NB4 (cell line): ENCODE measurements at regions not wholly inside any gene's neighbourhood (a gene's known extent, or its start where the extent isn't known, plus 50 kb on each side); places are given as distances from the start of the nearest gene placed in this dataset.

ENCODE experiments used
- MYC ChIP-seq: IDR thresholded peaks from 2 replicates; pipeline ENCODE4 v1.6.1; 2011; ENCODE audit warnings: low read depth, low read length
- POLR2A ChIP-seq: IDR thresholded peaks from 2 replicates; pipeline ENCODE4 v1.6.1; 2011; ENCODE audit warnings: mild to moderate bottlenecking; ENCODE audit not compliant: insufficient read length; ENCODE audit errors: extremely low read depth
- TF ChIP-seq, protein P1 (sequence below): IDR thresholded peaks from one replicate; pipeline ENCODE4 v1.5.1; 2012; ENCODE audit warnings: low read depth, low read length
- TF ChIP-seq, protein P2 (sequence below): IDR thresholded peaks from 2 replicates; pipeline ENCODE4 v1.6.1; 2011; ENCODE audit warnings: low read depth, low read length

DNA sequence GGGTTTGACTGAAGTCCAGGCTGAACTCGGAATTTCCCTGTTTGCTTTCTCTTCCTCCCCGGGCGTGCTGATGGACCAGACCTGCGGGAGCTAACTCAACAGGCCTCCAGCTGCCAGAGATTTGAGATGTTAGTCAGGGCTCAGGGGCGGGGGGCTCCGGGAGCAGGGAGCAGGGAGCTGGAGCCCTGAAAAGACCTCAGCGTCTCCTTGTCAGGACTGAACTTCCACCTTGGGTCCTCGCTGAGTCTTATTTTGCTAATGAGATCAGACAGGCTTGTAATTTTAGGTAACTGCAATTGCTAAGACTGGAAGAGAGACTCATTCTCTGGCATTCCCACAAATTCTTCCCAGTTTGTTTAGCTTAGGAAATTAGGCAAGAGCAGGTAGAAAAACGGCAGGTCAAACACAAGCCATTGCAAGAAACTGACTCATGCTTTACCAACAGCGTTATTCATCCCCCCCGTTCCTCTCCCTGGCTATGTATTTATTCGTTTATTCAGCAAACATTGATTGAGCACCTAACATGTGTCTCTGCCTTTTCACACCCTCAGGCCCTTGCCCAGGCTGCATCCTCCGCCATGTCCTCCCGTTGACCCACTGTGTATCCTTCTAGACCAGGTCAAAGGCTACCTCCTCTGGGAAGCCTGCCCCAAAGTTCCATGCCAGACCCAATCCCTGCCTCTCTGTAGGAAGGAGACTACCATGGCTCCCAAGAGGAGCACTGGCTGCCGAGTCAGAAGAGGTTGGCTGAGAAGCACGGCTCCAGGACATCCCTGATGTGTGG, 80.4 kb upstream of the DIO3 start:
- TF ChIP-seq, protein P1, sequence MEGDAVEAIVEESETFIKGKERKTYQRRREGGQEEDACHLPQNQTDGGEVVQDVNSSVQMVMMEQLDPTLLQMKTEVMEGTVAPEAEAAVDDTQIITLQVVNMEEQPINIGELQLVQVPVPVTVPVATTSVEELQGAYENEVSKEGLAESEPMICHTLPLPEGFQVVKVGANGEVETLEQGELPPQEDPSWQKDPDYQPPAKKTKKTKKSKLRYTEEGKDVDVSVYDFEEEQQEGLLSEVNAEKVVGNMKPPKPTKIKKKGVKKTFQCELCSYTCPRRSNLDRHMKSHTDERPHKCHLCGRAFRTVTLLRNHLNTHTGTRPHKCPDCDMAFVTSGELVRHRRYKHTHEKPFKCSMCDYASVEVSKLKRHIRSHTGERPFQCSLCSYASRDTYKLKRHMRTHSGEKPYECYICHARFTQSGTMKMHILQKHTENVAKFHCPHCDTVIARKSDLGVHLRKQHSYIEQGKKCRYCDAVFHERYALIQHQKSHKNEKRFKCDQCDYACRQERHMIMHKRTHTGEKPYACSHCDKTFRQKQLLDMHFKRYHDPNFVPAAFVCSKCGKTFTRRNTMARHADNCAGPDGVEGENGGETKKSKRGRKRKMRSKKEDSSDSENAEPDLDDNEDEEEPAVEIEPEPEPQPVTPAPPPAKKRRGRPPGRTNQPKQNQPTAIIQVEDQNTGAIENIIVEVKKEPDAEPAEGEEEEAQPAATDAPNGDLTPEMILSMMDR = no peak
- no peak for TF ChIP-seq POLR2A
- TF ChIP-seq MYC = no peak
- TF ChIP-seq, protein P2, sequence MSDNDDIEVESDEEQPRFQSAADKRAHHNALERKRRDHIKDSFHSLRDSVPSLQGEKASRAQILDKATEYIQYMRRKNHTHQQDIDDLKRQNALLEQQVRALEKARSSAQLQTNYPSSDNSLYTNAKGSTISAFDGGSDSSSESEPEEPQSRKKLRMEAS = no peak
